ENCODE measurements at regions not wholly inside any gene's neighbourhood (a gene's known extent, or its start where the extent isn't known, plus 50 kb on each side); places are given as distances from the start of the nearest gene placed in this dataset.

DNA sequence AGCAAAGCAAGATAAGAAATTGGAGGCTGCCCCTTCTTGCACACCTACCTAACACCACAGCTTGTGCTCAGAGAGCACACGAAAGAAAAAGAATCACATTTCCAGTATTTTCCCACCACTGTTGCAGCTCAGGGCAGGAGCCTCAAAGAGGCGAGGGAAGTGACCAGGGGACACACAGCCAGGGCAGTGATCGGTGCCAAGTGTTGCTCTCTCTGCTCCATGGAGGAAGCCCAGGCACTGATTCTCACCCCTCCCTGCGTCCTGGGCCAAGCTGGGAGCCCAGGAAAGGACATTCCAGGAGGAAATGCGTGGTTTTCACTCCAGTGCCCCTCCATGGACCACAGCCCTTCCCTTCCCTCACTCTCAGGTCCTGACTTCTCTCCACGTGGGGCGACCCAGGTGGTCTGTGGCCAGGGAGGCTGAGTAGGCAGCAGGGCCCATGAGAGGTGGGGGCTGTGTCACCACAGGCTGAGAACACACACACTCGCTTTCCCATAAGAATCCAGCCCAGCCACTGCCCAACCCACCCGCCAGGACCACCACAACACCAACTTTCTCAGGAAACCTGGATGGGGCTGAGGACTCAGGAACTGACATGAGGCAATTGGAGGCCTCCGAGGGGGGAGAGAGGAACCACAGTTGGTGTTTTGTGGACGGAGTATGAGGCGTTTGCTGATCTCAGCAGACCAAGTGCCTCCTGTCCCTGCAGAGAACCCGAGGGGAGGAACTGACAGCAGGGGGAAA, 81.7 kb upstream of the MAFB start:
- DNase-seq, result no peak

- no peak for DNase-seq
Observed at GRCh38 chr20:40771308-40771610, 82.2 kb upstream of the MAFB start.

GRCh38 chr20:40771848-40772511, 82.9 kb upstream of the MAFB start:
- no peak for DNase-seq

- no peak for DNase-seq
Observed at GRCh38 chr20:40773376-40773775, 84.3 kb upstream of the MAFB start.

DNA sequence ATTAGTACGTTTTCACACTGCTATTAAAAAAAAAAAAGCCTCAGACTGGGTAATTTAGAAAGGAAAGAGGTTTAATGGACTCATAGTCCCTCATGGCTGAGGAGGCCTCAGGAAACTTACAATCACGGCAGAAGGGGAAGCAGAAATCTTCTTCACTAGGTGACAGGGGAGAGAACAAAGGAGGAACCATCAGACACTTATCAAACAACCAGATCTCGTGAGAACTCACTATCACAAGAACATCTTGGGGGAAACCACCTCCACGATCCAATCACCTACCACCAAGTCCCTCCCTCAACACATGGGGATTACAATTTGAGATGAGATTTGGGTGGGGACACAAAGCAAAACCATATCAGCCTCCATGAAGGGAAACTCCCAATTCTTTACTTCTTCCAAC, 85.2 kb upstream of the MAFB start:
- no peak for DNase-seq

- DNase-seq, result no peak
Observed at GRCh38 chr20:40775561-40776146, 86.6 kb upstream of the MAFB start.

DNA sequence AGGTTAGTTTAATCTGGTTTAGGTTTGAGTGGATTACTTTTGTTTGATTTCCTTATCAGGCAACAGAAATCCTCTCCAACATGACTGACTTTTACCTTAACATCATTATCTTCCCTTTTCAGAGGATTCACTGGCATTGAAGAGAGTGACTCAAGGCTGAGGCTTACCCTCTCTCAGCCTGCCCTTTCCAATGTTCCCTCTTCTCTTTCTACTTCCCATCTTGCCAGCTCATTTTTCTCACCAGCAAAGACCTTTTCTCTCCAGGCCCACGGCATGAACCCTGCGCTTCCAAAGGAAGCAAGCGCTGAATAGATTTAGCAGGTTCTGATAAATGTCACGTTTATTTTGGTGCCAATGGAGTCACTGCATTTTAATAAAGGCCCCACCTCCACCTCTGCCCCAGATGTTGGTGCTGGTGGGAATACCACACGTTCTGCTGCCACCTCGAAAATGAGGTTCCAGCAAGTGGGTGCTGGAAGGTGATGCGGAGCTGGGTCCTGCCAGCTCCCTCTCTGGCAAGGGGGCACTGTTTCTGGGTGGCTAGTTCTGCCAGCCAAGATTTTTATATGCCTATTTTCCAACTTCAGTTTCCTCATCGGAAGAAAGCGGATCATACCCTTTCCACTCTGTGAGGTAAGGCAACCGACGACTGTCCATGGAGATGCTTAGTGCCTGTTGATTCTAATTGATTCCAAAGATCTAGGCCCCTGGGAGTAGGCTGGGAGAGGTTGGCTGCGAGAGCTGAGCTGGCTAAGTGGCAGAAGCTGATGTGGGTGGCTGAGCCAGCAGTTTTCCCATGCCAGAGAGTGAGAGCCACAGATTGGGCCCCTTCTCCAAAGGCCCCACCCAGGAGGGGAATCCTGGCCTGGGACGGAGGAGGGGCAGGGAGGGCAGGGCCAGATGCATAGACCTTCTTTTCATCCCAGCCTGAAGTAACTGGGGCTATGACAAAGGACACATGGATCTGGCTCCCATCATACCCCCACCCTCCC, 87.7 kb upstream of the MAFB start:
- DNase-seq, result no peak

GRCh38 chr20:40777653-40778052, 88.6 kb upstream of the MAFB start:
- DNase-seq, result no peak

DNA sequence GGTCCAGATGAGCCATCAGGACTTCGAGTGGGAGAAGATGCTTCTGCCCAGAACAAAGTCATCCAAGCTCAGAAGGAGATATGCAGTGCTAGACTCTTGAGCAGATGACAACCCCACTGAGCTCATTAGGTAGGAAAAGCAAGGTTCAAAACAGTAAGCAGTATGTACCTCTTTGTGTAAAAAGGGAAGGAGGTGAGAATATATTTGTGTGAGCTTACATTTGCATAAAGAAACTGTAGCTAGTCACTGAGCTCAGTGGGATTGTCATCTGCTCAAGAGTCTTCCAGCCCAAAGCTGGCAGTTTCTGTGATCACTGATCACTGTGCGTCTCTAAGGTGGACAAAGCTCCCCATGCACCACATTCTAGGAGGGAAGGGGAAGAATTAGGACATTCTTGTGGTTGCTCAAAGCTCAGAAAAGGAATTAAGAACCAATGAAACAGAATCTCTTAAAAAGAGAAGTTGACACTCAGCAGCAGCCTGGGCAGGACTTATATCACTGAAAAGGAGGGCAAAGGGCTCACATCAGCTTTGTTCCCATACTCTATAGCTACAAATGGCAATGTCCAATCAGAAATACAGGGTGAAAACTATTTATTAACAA, 90.0 kb upstream of the MAFB start:
- DNase-seq, result no peak

DNA sequence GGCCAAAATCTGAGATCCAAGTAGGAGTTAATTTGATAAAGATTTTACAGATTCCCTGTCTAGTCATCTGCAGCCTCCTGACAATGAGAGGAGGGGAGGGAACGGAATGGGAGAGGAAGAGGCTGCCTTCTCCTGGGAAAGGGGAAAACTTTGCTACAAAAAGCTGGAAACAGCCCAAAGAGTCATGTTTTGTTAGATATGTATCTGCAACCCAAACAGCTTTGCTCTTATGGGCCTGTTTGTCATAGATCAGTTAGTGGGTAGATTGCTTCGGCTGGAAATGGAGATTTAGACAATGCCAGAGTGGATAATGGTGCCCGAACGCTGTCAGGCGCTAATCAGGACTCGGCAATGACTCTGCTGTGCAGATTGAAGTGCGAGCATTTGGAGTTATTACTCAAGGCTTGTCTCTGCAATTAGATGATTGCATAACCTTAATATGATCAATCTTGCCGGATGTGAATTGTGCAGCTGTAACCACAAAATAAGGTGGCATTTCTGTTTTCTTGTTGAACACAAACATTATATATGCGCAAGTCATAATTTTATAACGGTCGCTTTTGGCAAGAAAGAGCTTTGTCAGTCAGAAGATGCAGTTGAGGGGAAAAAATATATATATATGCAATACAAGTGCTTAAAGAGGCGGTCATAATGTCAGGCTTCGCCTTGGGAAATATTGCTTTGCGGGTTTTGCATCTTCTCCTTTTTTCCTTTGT, 92.4 kb upstream of the MAFB start:
- no peak for DNase-seq

- no peak for DNase-seq
Observed at GRCh38 chr20:40782043-40782368, 93.0 kb upstream of the MAFB start.

GRCh38 chr20:40785346-40785745, 96.3 kb upstream of the MAFB start:
- DNase-seq, result no peak

GRCh38 chr20:40786336-40786735, 97.3 kb upstream of the MAFB start:
- DNase-seq, result no peak

- DNase-seq, result no peak
Observed at GRCh38 chr20:40787941-40788340, 98.9 kb upstream of the MAFB start.

GRCh38 chr20:40797425-40797824, 108.4 kb upstream of the MAFB start:
- DNase-seq, result peak; percentile 14

GRCh38 chr20:40798066-40798465, 109.0 kb upstream of the MAFB start:
- no peak for DNase-seq

- no peak for DNase-seq
Observed at GRCh38 chr20:40802886-40803285, 113.8 kb upstream of the MAFB start.

DNA sequence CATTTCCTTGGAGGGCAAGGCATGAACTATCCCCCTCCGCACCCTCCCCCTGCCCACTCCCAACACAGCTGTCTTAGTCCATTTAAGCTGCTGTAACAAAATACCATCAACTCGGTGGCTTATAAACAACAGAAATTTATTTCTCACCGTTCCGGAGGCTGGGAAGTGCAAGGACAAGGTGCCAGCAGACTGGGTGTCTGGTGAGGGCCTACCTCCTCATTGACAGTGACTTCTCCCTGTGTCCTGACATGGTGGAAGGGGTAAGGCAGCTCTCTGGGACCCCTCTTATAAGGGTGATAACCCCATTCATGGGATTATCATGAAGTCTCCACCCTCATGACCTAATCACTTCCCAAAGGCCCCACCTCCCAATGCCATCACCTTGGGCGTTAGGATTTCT, 114.3 kb upstream of the MAFB start:
- DNase-seq, result no peak

DNA sequence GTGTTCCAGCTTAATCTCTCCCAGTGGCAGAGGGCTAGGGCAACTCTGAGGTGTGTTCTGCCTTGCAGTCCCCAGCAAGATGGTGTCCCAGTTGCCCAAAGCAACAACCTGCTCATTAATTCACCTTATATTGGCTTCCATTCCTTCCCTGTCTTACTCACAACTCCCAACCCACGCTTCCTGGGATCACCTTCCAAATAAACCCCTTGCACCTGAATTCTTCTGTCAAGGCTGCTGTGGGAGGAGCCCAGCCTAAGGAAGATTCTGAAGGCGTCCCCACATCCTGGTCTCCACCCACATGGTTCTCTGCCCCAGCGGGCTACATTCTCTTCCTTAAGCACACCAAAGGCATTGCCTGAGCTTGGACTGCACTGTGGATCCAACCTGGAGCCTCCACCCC, 116.6 kb upstream of the MAFB start:
- no peak for DNase-seq

- DNase-seq, result no peak
Observed at GRCh38 chr20:40806929-40807820, 118.1 kb upstream of the MAFB start.

DNA sequence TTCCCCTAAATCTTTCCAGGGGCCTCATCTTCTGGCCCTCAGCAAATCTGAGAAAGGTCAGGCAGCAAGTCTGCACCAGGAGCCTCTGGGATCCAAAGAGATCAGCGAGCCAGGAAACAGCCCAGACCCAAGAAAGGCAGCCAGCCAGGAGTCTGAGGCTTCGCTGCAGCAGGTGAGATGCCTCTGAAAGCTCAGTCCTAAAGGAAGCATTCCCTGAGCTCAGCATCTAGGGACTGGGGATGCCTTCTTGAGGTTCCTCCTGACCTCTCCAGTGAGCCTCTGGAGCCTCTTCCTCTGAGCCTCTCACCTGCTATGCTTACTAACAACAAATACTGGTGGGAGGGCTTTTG, 118.8 kb upstream of the MAFB start:
- DNase-seq, result no peak

All from activated CD4-positive, alpha-beta T cell treated with anti-CD3 and anti-CD28 coated beads, Interleukin-10, Interleukin-2, amounts not matched to agents 100 ng/mL and 50 ng/mL, durations not matched to agents 16 hours and 8 hours (primary cell).